MM.1S (cell line): ENCODE measurements at regions not wholly inside any gene's neighbourhood (a gene's known extent, or its start where the extent isn't known, plus 50 kb on each side); places are given as distances from the start of the nearest gene placed in this dataset.

Source experiments
- DNase-seq: peaks from one replicate; pipeline ENCODE4 v3.0.0-alpha.2; 2015
- H2AFZ ChIP-seq: fragments of 300-600 bp; sonication (generic); 2 replicates; pipeline ENCODE4 v1.6.0; 2016; ENCODE audit warnings: antibody characterized with exemption, low read length
- H3F3A ChIP-seq: fragments of 300-600 bp; sonication (generic); 2 replicates; pipeline ENCODE4 v1.6.1; 2016; ENCODE audit warnings: mild to moderate bottlenecking, antibody characterized with exemption, low read length, moderate library complexity, mixed read lengths; ENCODE audit not compliant: insufficient read depth
- H3K27ac ChIP-seq: fragments of 300-600 bp; sonication (generic); 2 replicates; pipeline ENCODE4 v1.5.1; 2016; ENCODE audit warnings: mild to moderate bottlenecking, low read length
- H3K27me3 ChIP-seq: fragments of 300-600 bp; sonication (generic); replicated peaks from 2 replicates; pipeline ENCODE4 v1.6.0; 2016; ENCODE audit warnings: low read length; ENCODE audit not compliant: insufficient read depth
- H3K36me3 ChIP-seq: fragments of 300-600 bp; sonication (generic); replicated peaks from 2 replicates; pipeline ENCODE4 v1.6.1; 2016; ENCODE audit warnings: mild to moderate bottlenecking, low read length, mixed read lengths; ENCODE audit not compliant: insufficient read depth
- H3K4me1 ChIP-seq: fragments of 300-600 bp; sonication (generic); 2 replicates; pipeline ENCODE4 v1.6.1; 2016; ENCODE audit warnings: low read length, mixed read lengths
- H3K4me2 ChIP-seq: fragments of 300-600 bp; sonication (generic); 2 replicates; pipeline ENCODE4 v1.6.0; 2016; ENCODE audit warnings: low read depth, low read length
- H3K4me3 ChIP-seq: fragments of 300-600 bp; sonication (generic); 2 replicates; pipeline ENCODE4 v1.5.1; 2016; ENCODE audit warnings: low read length, mixed read lengths
- H3K79me2 ChIP-seq: fragments of 300-600 bp; sonication (generic); 2 replicates; pipeline ENCODE4 v1.6.1; 2016; ENCODE audit warnings: mixed run types, low read length, mixed read lengths
- H3K9ac ChIP-seq: fragments of 300-600 bp; sonication (generic); 2 replicates; pipeline ENCODE4 v1.6.1; 2016; ENCODE audit warnings: low read length, mixed read lengths
- H3K9me2 ChIP-seq: fragments of 300-600 bp; sonication (generic); replicated peaks from 2 replicates; pipeline ENCODE4 v1.6.1; 2016; ENCODE audit warnings: mild to moderate bottlenecking, low read length, mixed read lengths; ENCODE audit not compliant: insufficient read depth
- H3K9me3 ChIP-seq: fragments of 300-600 bp; sonication (generic); replicated peaks from 2 replicates; pipeline ENCODE4 v1.6.1; 2016; ENCODE audit warnings: mild to moderate bottlenecking, low read length, mixed read lengths; ENCODE audit not compliant: insufficient read depth
- H4K20me1 ChIP-seq: fragments of 300-600 bp; sonication (generic); 2 replicates; pipeline ENCODE4 v1.6.1; 2016; ENCODE audit warnings: mild to moderate bottlenecking, low read length, moderate library complexity, mixed read lengths; ENCODE audit not compliant: insufficient read depth
- EZH2 ChIP-seq: fragments of 300-600 bp; sonication (generic); optimal IDR thresholded peaks from 2 replicates; pipeline ENCODE3; 2017; ENCODE audit warnings: low read depth, mild to moderate bottlenecking, antibody characterized with exemption, low read length, mixed read lengths
- EZH2phosphoT487 ChIP-seq: fragments of 300-600 bp; sonication (generic); IDR thresholded peaks from 2 replicates; pipeline ENCODE4 v1.6.1; 2018; ENCODE audit warnings: antibody characterized with exemption, low read length
- TF ChIP-seq, protein P1 (sequence below): fragments of 300-600 bp; sonication (generic); IDR thresholded peaks from 2 replicates; pipeline ENCODE4 v1.5.1; 2016; ENCODE audit warnings: antibody characterized with exemption, low read length, mixed read lengths

DNA sequence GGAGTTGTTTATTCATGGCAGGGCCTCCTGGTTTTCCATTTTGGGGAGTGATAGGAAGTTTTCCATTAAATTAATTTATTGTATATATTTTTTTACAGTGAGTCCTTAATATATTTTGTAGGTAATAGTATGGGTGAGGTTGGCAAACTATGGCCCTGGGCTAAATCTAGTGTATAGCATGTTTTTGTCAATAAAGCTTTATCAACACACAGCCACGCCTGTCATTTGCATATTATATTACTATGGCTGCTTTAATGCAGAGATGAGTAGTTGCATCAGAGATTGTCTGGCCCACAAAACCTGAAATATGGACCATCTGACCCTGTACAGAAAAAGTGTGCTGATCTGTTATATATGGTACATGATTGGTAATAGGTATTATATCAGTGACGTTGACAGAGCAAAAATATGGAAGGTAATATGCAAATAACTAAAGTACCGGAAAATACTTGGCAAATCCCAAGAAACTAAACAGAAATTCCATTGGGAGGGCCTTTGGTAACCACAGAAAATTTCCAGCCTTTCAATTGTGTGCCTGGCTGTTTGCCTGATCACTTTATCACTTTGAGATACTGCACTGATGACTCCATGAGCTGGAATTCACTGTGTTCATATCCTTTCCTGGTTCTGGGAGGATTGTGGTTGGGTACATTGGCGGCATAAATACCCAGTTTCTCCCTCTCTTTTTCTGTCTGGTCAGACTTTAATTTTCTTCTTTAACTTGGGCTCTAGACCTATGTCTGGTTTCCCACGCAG is 61.7 kb upstream of the RFLNA start:
- no peak for TF ChIP-seq EZH2phosphoT487
- TF ChIP-seq, protein P1, sequence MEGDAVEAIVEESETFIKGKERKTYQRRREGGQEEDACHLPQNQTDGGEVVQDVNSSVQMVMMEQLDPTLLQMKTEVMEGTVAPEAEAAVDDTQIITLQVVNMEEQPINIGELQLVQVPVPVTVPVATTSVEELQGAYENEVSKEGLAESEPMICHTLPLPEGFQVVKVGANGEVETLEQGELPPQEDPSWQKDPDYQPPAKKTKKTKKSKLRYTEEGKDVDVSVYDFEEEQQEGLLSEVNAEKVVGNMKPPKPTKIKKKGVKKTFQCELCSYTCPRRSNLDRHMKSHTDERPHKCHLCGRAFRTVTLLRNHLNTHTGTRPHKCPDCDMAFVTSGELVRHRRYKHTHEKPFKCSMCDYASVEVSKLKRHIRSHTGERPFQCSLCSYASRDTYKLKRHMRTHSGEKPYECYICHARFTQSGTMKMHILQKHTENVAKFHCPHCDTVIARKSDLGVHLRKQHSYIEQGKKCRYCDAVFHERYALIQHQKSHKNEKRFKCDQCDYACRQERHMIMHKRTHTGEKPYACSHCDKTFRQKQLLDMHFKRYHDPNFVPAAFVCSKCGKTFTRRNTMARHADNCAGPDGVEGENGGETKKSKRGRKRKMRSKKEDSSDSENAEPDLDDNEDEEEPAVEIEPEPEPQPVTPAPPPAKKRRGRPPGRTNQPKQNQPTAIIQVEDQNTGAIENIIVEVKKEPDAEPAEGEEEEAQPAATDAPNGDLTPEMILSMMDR: no peak
- TF ChIP-seq EZH2: no peak
- no peak overlapping the region for H3K27ac ChIP-seq
- no peak overlapping the region for H3K4me3 ChIP-seq
- H3K79me2 ChIP-seq: no peaks in the 10 kb centered on the region
- H3K4me2 ChIP-seq: no peak overlapping the region
- no peaks in the 10 kb centered on the region for H3K36me3 ChIP-seq
- H3K9ac ChIP-seq: no peak overlapping the region
- H3K4me1 ChIP-seq: no peaks in the 10 kb centered on the region
- H3K27me3 ChIP-seq: no peaks in the 10 kb centered on the region
- no peaks in the 10 kb centered on the region for H3K9me3 ChIP-seq
- H3F3A ChIP-seq: no peaks in the 10 kb centered on the region
- no peak for DNase-seq
- H2AFZ ChIP-seq: no peak overlapping the region
- no peaks in the 10 kb centered on the region for H3K9me2 ChIP-seq
- H4K20me1 ChIP-seq: no peaks in the 10 kb centered on the region

DNA sequence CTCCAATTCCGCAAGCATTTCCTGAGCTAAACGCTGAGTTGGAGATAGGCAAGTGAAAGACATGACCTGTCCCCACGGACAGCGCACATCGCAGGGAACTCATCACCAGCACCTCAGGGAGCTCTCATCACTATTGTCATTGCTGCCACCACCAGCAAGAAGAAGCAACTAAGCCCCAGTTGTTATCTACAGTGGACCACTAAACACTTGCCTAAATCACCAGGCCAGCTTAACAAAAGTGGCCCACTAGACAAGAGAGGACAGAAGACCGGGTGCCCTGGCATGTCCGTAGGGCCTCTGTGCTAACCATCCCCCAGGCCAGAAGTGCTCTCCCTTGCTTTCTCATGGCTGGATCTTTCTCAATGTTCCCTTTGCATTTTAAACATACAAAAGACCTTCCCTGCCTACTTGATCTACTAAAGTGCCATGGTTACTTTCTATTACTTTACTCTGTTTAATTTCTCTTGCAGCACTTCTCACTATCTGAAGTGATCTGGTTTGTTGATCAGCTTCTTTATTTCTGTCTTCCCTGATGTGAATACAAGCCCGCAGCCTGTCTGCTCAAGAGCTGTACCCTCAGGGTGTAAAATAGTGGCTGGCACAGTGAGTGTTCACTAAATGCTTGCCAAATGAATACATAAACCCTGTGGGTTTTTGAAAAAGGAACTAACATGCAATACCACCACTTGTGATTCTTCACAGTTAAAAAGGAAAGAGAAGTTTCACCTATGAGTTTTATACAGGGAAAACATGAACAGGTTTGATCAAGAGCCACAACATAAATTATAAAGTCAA is 60.9 kb upstream of the RFLNA start:
- Histone ChIP-seq H3K36me3 (no peaks in the 10 kb centered on the region), H3K4me1 (no peaks in the 10 kb centered on the region), H3K9me2 (no peaks in the 10 kb centered on the region), H3K4me2 (no peak overlapping the region), H3K27ac (no peak overlapping the region), H3F3A (no peaks in the 10 kb centered on the region), H3K9me3 (no peaks in the 10 kb centered on the region), H3K27me3 (no peaks in the 10 kb centered on the region), H3K79me2 (no peaks in the 10 kb centered on the region), H4K20me1 (no peaks in the 10 kb centered on the region), H2AFZ (no peak overlapping the region), H3K9ac (no peak overlapping the region), H3K4me3 (no peak overlapping the region)
- TF ChIP-seq, protein P1: no peak
- TF ChIP-seq EZH2 (no peak), EZH2phosphoT487 (no peak)
- no peak for DNase-seq

DNA sequence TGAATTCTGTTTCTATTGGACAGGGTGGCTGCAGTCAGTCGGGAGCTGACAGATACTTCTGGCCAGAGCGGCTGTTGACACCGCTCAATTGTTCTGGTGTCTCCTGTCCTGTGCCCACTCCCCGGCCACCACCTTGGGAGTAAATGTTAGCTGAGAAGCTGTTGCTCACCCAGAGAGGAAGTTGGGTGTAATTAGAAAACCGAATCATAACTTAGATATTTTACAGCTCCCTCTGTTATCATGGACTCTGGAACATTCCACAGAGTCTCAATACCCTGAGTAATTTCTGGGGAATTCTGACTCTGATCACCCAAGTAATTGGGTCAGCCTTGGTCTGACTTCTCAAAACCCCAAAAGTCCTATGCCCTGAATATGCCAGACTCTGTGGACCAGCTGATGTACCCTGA is 58.3 kb upstream of the RFLNA start:
- H4K20me1 ChIP-seq: no peaks in the 10 kb centered on the region
- H3K79me2 ChIP-seq: no peaks in the 10 kb centered on the region
- H3K27me3 ChIP-seq: no peaks in the 10 kb centered on the region
- no peaks in the 10 kb centered on the region for H3F3A ChIP-seq
- H3K9me2 ChIP-seq: no peaks in the 10 kb centered on the region
- no peak overlapping the region for H3K27ac ChIP-seq
- DNase-seq: no peak
- H3K4me1 ChIP-seq: no peaks in the 10 kb centered on the region
- no peak for TF ChIP-seq EZH2phosphoT487
- TF ChIP-seq, protein P1: no peak
- no peaks in the 10 kb centered on the region for H3K36me3 ChIP-seq
- no peak overlapping the region for H3K4me3 ChIP-seq
- H3K4me2 ChIP-seq: no peak overlapping the region
- no peak overlapping the region for H3K9ac ChIP-seq
- H2AFZ ChIP-seq: no peak overlapping the region
- H3K9me3 ChIP-seq: no peaks in the 10 kb centered on the region
